ENCODE measurements at regions not wholly inside any gene's neighbourhood (a gene's known extent, or its start where the extent isn't known, plus 50 kb on each side); places are given as distances from the start of the nearest gene placed in this dataset.

GRCh38 chr5:91632871-91633270 is 249.8 kb upstream of the ARRDC3 start:
- TF ChIP-seq CTCF (IDR thresholded peaks at IDR 0.05): no peak
- TF ChIP-seq POLR2A (IDR thresholded peaks at IDR 0.05): no peak

Measured in heart left ventricle (tissue), 13 donors.